Progenitor cell of endocrine pancreas (in vitro differentiated cells): ENCODE measurements at regions not wholly inside any gene's neighbourhood (a gene's known extent, or its start where the extent isn't known, plus 50 kb on each side); places are given as distances from the start of the nearest gene placed in this dataset.

ENCODE experiments used
- DNase-seq: peaks from one replicate; pipeline ENCODE4 v3.0.0; 2021; ENCODE audit warnings: low spot score; ENCODE audit not compliant: unreplicated experiment
- H3K27ac Mint-ChIP-seq: 2 replicates; pipeline ENCODE4 v1.8.0; 2021; ENCODE audit warnings: mild to moderate bottlenecking, moderate library complexity, mixed read lengths
- H3K27me3 Mint-ChIP-seq: 2 replicates; pipeline ENCODE4 v1.8.0; 2021; ENCODE audit warnings: mixed read lengths
- H3K36me3 Mint-ChIP-seq: 2 replicates; pipeline ENCODE4 v1.8.0; 2022; ENCODE audit warnings: mixed read lengths; ENCODE audit not compliant: insufficient read depth
- H3K4me1 Mint-ChIP-seq: 2 replicates; pipeline ENCODE4 v1.8.0; 2021; ENCODE audit warnings: low read depth, mixed read lengths
- H3K4me3 Mint-ChIP-seq: 2 replicates; pipeline ENCODE4 v1.8.0; 2021; ENCODE audit warnings: low read depth, mild to moderate bottlenecking, moderate library complexity, mixed read lengths
- H3K9me3 Mint-ChIP-seq: 2 replicates; pipeline ENCODE4 v1.8.0; 2021; ENCODE audit warnings: low read depth, mixed read lengths
- CTCF ChIP-seq: fragments of 200-600 bp; sonication (generic); IDR thresholded peaks from one replicate; pipeline ENCODE4 v1.5.0; 2021; ENCODE audit warnings: antibody characterized with exemption, mild to moderate bottlenecking; ENCODE audit not compliant: unreplicated experiment

GRCh38 chr14:49008363-49008762, 577.8 kb downstream of the RPS29 start:
- Mint-ChIP-seq H3K36me3 (no peaks in the 10 kb centered on the region), H3K4me1 (no peaks in the 10 kb centered on the region), H3K4me3 (no peak overlapping the region), H3K9me3 (no peaks in the 10 kb centered on the region), H3K27me3 (peaks cover 3% of the 10 kb centered on the region), H3K27ac (no peak overlapping the region)
- no peak for DNase-seq
- TF ChIP-seq CTCF, result no peak

DNA sequence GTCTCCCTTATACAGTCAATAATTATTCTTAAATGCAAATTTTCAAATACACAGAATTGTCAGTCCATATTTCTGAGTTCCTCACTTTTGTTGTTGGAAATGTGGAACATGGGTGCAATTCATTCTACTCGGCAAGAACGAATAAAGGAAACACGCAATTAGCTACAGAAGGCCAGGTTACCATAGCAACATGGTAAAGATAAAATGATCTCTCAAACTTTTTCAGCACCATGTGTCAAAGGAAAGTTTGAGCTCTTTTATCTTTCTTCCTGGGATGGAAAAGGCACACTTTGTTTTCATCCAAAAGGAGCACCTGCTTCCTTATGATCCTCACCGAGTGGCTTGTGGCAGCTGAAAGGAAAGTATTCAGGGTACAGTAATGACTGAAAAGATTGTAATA, 595.0 kb downstream of the RPS29 start:
- H3K36me3 Mint-ChIP-seq, result no peaks in the 10 kb centered on the region
- no peaks in the 10 kb centered on the region for H3K4me1 Mint-ChIP-seq
- H3K27me3 Mint-ChIP-seq, result peaks cover 4% of the 10 kb centered on the region
- no peak for TF ChIP-seq CTCF
- no peak overlapping the region for H3K4me3 Mint-ChIP-seq
- DNase-seq, result no peak
- no peak overlapping the region for H3K27ac Mint-ChIP-seq
- no peaks in the 10 kb centered on the region for H3K9me3 Mint-ChIP-seq

- TF ChIP-seq CTCF, result no peak
- H3K27me3 Mint-ChIP-seq, result peaks cover 15% of the 10 kb centered on the region
- DNase-seq, result no peak
- no peak overlapping the region for H3K27ac Mint-ChIP-seq
- H3K4me3 Mint-ChIP-seq, result no peak overlapping the region
- peaks cover 2% of the 10 kb centered on the region for H3K36me3 Mint-ChIP-seq
- H3K9me3 Mint-ChIP-seq, result peaks cover 6% of the 10 kb centered on the region
- H3K4me1 Mint-ChIP-seq, result peaks cover 14% of the 10 kb centered on the region
These were observed 602.8 kb downstream of the RPS29 start for GRCh38 chr14:48983351-48983888.

DNA sequence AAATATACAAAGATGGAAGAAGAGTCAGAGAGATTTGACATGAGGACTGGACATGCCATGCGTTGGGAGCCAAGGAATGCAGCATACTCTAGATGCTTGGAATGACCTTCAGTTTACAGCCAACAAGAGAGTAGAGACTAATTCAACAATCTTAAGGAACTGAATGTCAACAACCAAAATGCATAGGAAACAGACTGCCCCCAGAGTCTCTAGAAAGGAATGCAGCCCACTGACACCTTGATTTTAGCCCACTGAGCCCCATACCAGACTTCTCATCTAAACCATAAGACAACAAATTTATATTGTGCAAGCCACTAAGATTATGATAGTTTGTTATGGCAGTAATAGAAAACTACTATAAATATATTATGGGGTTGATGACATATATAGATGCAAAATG, 611.2 kb downstream of the RPS29 start:
- peaks cover 9% of the 10 kb centered on the region for H3K9me3 Mint-ChIP-seq
- no peak overlapping the region for H3K4me3 Mint-ChIP-seq
- H3K4me1 Mint-ChIP-seq, result peaks cover 7% of the 10 kb centered on the region
- no peak for TF ChIP-seq CTCF
- peaks cover 2% of the 10 kb centered on the region for H3K36me3 Mint-ChIP-seq
- no peak for DNase-seq
- H3K27ac Mint-ChIP-seq, result no peak overlapping the region
- peaks cover 3% of the 10 kb centered on the region for H3K27me3 Mint-ChIP-seq

DNA sequence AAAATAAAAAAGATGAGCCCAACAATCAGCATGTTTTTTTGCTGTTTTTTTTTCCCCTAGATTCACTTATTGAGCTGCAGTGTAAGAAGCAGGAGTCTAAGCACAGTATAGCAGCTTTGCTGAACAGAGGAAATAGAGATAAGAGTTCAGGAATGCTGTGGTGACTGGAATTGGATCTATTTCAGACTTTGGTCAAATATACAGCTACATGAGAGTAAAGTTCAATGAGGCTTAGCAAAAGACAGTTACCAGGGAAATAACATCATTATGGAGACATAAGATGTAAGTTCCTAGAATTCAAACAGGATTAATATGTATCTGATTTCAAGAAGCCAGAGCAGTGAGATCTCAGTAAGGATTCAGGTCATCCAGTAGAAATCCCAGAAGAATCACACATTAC, 613.0 kb downstream of the RPS29 start:
- no peak for DNase-seq
- H3K4me1 Mint-ChIP-seq, result peaks cover 7% of the 10 kb centered on the region
- no peak overlapping the region for H3K4me3 Mint-ChIP-seq
- TF ChIP-seq CTCF, result no peak
- H3K27ac Mint-ChIP-seq, result no peak overlapping the region
- peaks cover 3% of the 10 kb centered on the region for H3K9me3 Mint-ChIP-seq
- H3K36me3 Mint-ChIP-seq, result no peaks in the 10 kb centered on the region
- H3K27me3 Mint-ChIP-seq, result no peaks in the 10 kb centered on the region
